ENCODE measurements at regions not wholly inside any gene's neighbourhood (a gene's known extent, or its start where the extent isn't known, plus 50 kb on each side); places are given as distances from the start of the nearest gene placed in this dataset.

DNA sequence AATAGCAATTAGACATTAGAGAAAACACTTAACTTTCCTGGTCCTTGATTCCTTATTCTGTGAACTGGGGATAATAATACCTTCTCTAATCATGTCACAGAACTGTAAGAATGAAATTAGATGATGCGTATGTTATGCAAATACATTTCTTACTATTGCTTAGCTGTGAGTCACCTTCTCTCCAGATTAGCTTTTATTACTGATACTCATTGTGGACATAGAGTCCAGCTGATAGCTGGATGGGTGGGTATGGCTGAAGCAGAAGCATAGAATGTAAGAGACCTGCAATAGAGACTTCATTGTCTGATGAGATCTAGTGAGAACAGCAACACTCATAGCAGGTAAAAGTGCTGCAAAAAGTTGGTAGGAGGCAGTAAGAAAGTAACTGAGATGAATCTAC is 437.2 kb upstream of the ZFP42 start:
- TF ChIP-seq ZNF248 (tag by site-specific recombination; IDR thresholded peaks at IDR 0.05) = no peak
- no peak for TF ChIP-seq SP7 (tag by site-specific recombination; IDR thresholded peaks at IDR 0.05)
- TF ChIP-seq ZBTB48 (tag by site-specific recombination; IDR thresholded peaks at IDR 0.05) = no peak
- TF ChIP-seq, protein P1, sequence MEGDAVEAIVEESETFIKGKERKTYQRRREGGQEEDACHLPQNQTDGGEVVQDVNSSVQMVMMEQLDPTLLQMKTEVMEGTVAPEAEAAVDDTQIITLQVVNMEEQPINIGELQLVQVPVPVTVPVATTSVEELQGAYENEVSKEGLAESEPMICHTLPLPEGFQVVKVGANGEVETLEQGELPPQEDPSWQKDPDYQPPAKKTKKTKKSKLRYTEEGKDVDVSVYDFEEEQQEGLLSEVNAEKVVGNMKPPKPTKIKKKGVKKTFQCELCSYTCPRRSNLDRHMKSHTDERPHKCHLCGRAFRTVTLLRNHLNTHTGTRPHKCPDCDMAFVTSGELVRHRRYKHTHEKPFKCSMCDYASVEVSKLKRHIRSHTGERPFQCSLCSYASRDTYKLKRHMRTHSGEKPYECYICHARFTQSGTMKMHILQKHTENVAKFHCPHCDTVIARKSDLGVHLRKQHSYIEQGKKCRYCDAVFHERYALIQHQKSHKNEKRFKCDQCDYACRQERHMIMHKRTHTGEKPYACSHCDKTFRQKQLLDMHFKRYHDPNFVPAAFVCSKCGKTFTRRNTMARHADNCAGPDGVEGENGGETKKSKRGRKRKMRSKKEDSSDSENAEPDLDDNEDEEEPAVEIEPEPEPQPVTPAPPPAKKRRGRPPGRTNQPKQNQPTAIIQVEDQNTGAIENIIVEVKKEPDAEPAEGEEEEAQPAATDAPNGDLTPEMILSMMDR (tag by site-specific recombination; IDR thresholded peaks at IDR 0.05) = no peak
- TF ChIP-seq GLI4 (tag by site-specific recombination; IDR thresholded peaks at IDR 0.05) = no peak
- no peak for TF ChIP-seq ZNF830 (tag by site-specific recombination; IDR thresholded peaks at IDR 0.05; ENCODE audit: low read depth)
- TF ChIP-seq, protein P2, sequence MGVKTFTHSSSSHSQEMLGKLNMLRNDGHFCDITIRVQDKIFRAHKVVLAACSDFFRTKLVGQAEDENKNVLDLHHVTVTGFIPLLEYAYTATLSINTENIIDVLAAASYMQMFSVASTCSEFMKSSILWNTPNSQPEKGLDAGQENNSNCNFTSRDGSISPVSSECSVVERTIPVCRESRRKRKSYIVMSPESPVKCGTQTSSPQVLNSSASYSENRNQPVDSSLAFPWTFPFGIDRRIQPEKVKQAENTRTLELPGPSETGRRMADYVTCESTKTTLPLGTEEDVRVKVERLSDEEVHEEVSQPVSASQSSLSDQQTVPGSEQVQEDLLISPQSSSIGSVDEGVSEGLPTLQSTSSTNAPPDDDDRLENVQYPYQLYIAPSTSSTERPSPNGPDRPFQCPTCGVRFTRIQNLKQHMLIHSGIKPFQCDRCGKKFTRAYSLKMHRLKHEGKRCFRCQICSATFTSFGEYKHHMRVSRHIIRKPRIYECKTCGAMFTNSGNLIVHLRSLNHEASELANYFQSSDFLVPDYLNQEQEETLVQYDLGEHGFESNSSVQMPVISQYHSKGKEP (tag by site-specific recombination; IDR thresholded peaks at IDR 0.05) = no peak

Data from HEK293 (cell line).